Mesendoderm (in vitro differentiated cells): ENCODE measurements at regions not wholly inside any gene's neighbourhood (a gene's known extent, or its start where the extent isn't known, plus 50 kb on each side); places are given as distances from the start of the nearest gene placed in this dataset.

ENCODE experiments used
- DNase-seq: peaks from one replicate; pipeline ENCODE4 v3.0.0; 2013
- H2AK5ac ChIP-seq: 2 replicates; pipeline ENCODE4 v1.6.1; 2013; ENCODE audit warnings: low read length, inconsistent platforms
- H2BK120ac ChIP-seq: 2 replicates; pipeline ENCODE4 v1.6.1; 2013; ENCODE audit warnings: low read depth, mild to moderate bottlenecking, low read length, moderate library complexity, mixed read lengths
- H2BK15ac ChIP-seq: replicated peaks from 2 replicates; pipeline ENCODE4 v1.6.1; 2013; ENCODE audit warnings: low read depth, mild to moderate bottlenecking, moderate library complexity
- H2BK5ac ChIP-seq: 2 replicates; pipeline ENCODE4 v1.6.1; 2013; ENCODE audit warnings: low read length, inconsistent platforms
- H3K18ac ChIP-seq: 2 replicates; pipeline ENCODE4 v1.6.1; 2013; ENCODE audit warnings: mild to moderate bottlenecking, low read length, mixed read lengths
- H3K23ac ChIP-seq: one replicate; pipeline ENCODE4 v1.6.1; 2013; ENCODE audit warnings: low read length
- H3K27ac ChIP-seq: 2 replicates; pipeline ENCODE4 v1.5.1; 2013; ENCODE audit warnings: low read depth, mild to moderate bottlenecking, inconsistent platforms, low read length, moderate library complexity
- H3K27me3 ChIP-seq: 2 replicates; pipeline ENCODE4 v1.6.1; 2013; ENCODE audit warnings: low read length, control low read depth, mild to moderate bottlenecking, inconsistent platforms; ENCODE audit not compliant: insufficient read depth, poor library complexity
- H3K36me3 ChIP-seq: 2 replicates; pipeline ENCODE4 v1.6.1; 2013; ENCODE audit warnings: low read length, inconsistent platforms; ENCODE audit not compliant: control insufficient read depth, insufficient read depth
- H3K4ac ChIP-seq: one replicate; pipeline ENCODE4 v1.6.1; 2013; ENCODE audit warnings: low read depth, mild to moderate bottlenecking, low read length, moderate library complexity
- H3K4me1 ChIP-seq: 2 replicates; pipeline ENCODE4 v1.6.1; 2013; ENCODE audit warnings: low read depth, low read length, inconsistent platforms; ENCODE audit not compliant: control insufficient read depth
- H3K4me2 ChIP-seq: 2 replicates; pipeline ENCODE4 v1.6.1; 2013; ENCODE audit warnings: low read length
- H3K4me3 ChIP-seq: 2 replicates; pipeline ENCODE4 v1.5.1; 2013; ENCODE audit warnings: mild to moderate bottlenecking, low read length
- H3K56ac ChIP-seq: one replicate; pipeline ENCODE4 v1.6.1; 2013; ENCODE audit warnings: low read length
- H3K79me1 ChIP-seq: 2 replicates; pipeline ENCODE4 v1.6.1; 2013; ENCODE audit warnings: low read length, inconsistent platforms
- H3K79me2 ChIP-seq: 2 replicates; pipeline ENCODE4 v1.6.1; 2013; ENCODE audit warnings: mild to moderate bottlenecking, low read length; ENCODE audit not compliant: control insufficient read depth, insufficient read depth
- H3K9ac ChIP-seq: 2 replicates; pipeline ENCODE4 v1.6.1; 2013; ENCODE audit warnings: low read length, inconsistent platforms
- H4K5ac ChIP-seq: one replicate; pipeline ENCODE4 v1.6.1; 2013; ENCODE audit warnings: low read length
- H4K8ac ChIP-seq: one replicate; pipeline ENCODE4 v1.6.1; 2013; ENCODE audit warnings: low read depth, mild to moderate bottlenecking, control low read depth, low read length, moderate library complexity
- WGBS: extraction: QIAGEN DNeasy Blood & Tissue Kit; methylation state at CpG from one replicate; pipeline ENCODE4 v1.1.7; 2013; ENCODE audit warnings: low lambda C conversion rate, missing lambda C conversion rate; ENCODE audit not compliant: insufficient coverage; ENCODE audit errors: extremely low coverage; 5-methylcytosine and 5-hydroxymethylcytosine counted together

DNA sequence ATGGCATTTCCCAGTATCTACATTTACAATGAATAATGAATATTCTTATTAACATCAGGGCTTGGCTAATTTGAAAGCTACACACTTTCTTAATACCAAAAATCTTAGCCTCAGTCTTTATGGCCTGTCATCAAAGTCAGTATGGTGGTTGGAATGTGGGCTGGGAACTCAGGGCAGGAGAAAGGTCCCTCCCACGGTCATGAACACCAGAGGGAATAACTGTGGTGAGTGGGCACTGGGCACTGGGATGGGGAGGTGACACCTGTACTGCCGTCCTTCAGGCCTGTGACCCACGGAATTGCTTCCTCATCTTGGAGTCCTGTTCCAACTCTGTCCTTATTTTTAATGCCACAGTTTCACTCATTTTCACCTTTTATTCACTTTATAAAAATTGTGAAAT is 276.9 kb upstream of the PLPP4 start:
- Histone ChIP-seq H3K4me2 (no peak overlapping the region), H2BK120ac (no peak overlapping the region), H3K4me1 (no peaks in the 10 kb centered on the region), H3K23ac (no peak overlapping the region), H3K79me2 (no peaks in the 10 kb centered on the region), H3K18ac (no peak overlapping the region), H4K5ac (no peak overlapping the region), H2BK15ac (no peak overlapping the region), H3K4me3 (no peak overlapping the region), H4K8ac (no peak overlapping the region), H3K36me3 (no peaks in the 10 kb centered on the region), H3K9ac (no peak overlapping the region), H3K27ac (no peak overlapping the region), H2AK5ac (no peak overlapping the region), H3K27me3 (no peaks in the 10 kb centered on the region), H2BK5ac (no peak overlapping the region), H3K4ac (no peak overlapping the region), H3K79me1 (no peaks in the 10 kb centered on the region), H3K56ac (no peak overlapping the region)
- no peak for DNase-seq
- no CpG with 5 or more reads among the region's 3 CpGs for WGBS

GRCh38 chr10:120181154-120181553 is 275.9 kb upstream of the PLPP4 start:
- Histone ChIP-seq H3K4me2 (no peak overlapping the region), H3K9ac (no peak overlapping the region), H3K79me1 (no peaks in the 10 kb centered on the region), H3K4me3 (no peak overlapping the region), H3K4me1 (no peaks in the 10 kb centered on the region), H3K36me3 (no peaks in the 10 kb centered on the region), H4K5ac (no peak overlapping the region), H3K56ac (no peak overlapping the region), H3K4ac (no peak overlapping the region), H3K27me3 (no peaks in the 10 kb centered on the region), H2BK120ac (no peak overlapping the region), H3K23ac (no peak overlapping the region), H3K18ac (no peak overlapping the region), H4K8ac (no peak overlapping the region), H2AK5ac (no peak overlapping the region), H3K79me2 (no peaks in the 10 kb centered on the region), H2BK15ac (no peak overlapping the region), H2BK5ac (no peak overlapping the region), H3K27ac (no peak overlapping the region)
- WGBS: no CpG with 5 or more reads among the region's 8 CpGs
- peak; percentile 24 for DNase-seq

GRCh38 chr10:120182431-120182830 is 274.6 kb upstream of the PLPP4 start:
- no peak overlapping the region for H2BK5ac ChIP-seq
- H3K23ac ChIP-seq: no peak overlapping the region
- H2AK5ac ChIP-seq: no peak overlapping the region
- no peak overlapping the region for H3K18ac ChIP-seq
- no peak overlapping the region for H3K27ac ChIP-seq
- H3K4me3 ChIP-seq: no peak overlapping the region
- no peaks in the 10 kb centered on the region for H3K79me2 ChIP-seq
- no peak overlapping the region for H4K8ac ChIP-seq
- H3K79me1 ChIP-seq: no peaks in the 10 kb centered on the region
- no CpG with 5 or more reads among the region's 1 CpG for WGBS
- H3K27me3 ChIP-seq: no peaks in the 10 kb centered on the region
- no peak overlapping the region for H4K5ac ChIP-seq
- no peak overlapping the region for H3K4ac ChIP-seq
- H3K36me3 ChIP-seq: no peaks in the 10 kb centered on the region
- no peak for DNase-seq
- no peak overlapping the region for H2BK15ac ChIP-seq
- H3K4me2 ChIP-seq: no peak overlapping the region
- H2BK120ac ChIP-seq: no peak overlapping the region
- no peaks in the 10 kb centered on the region for H3K4me1 ChIP-seq
- H3K9ac ChIP-seq: no peak overlapping the region
- H3K56ac ChIP-seq: no peak overlapping the region

GRCh38 chr10:120183546-120183945 is 273.5 kb upstream of the PLPP4 start:
- Histone ChIP-seq H2AK5ac (no peak overlapping the region), H2BK5ac (no peak overlapping the region), H3K79me1 (no peaks in the 10 kb centered on the region), H3K36me3 (no peaks in the 10 kb centered on the region), H3K4me1 (no peaks in the 10 kb centered on the region), H4K8ac (no peak overlapping the region), H3K4me3 (no peak overlapping the region), H3K18ac (no peak overlapping the region), H3K79me2 (no peaks in the 10 kb centered on the region), H3K56ac (no peak overlapping the region), H3K27ac (no peak overlapping the region), H2BK15ac (no peak overlapping the region), H2BK120ac (no peak overlapping the region), H3K4ac (no peak overlapping the region), H3K9ac (no peak overlapping the region), H3K4me2 (no peak overlapping the region), H4K5ac (no peak overlapping the region), H3K27me3 (no peaks in the 10 kb centered on the region), H3K23ac (no peak overlapping the region)
- DNase-seq: no peak
- WGBS: no CpG with 5 or more reads among the region's 3 CpGs

- H2BK5ac ChIP-seq: no peak overlapping the region
- no peaks in the 10 kb centered on the region for H3K79me2 ChIP-seq
- DNase-seq: peak; percentile 24
- H3K4me3 ChIP-seq: no peak overlapping the region
- no peaks in the 10 kb centered on the region for H3K4me1 ChIP-seq
- no peak overlapping the region for H3K4me2 ChIP-seq
- H2BK15ac ChIP-seq: no peak overlapping the region
- H2AK5ac ChIP-seq: no peak overlapping the region
- no peak overlapping the region for H4K5ac ChIP-seq
- no peaks in the 10 kb centered on the region for H3K79me1 ChIP-seq
- no peaks in the 10 kb centered on the region for H3K36me3 ChIP-seq
- H3K18ac ChIP-seq: no peak overlapping the region
- H2BK120ac ChIP-seq: no peak overlapping the region
- no peaks in the 10 kb centered on the region for H3K27me3 ChIP-seq
- H4K8ac ChIP-seq: no peak overlapping the region
- H3K27ac ChIP-seq: no peak overlapping the region
- H3K23ac ChIP-seq: no peak overlapping the region
- no peak overlapping the region for H3K4ac ChIP-seq
- H3K9ac ChIP-seq: no peak overlapping the region
- no CpG with 5 or more reads among the region's 7 CpGs for WGBS
- H3K56ac ChIP-seq: no peak overlapping the region
Observed at GRCh38 chr10:120184547-120185337, 272.3 kb upstream of the PLPP4 start.

- H3K9ac ChIP-seq: no peak overlapping the region
Observed at GRCh38 chr10:120186506-120186905, 270.5 kb upstream of the PLPP4 start.

More at GRCh38 chr10:120186506-120186905, 270.5 kb upstream of the PLPP4 start:
- Histone ChIP-seq H3K4me2 (no peak overlapping the region), H3K27me3 (no peaks in the 10 kb centered on the region), H3K23ac (no peak overlapping the region), H3K79me2 (no peaks in the 10 kb centered on the region), H3K36me3 (no peaks in the 10 kb centered on the region), H2BK15ac (no peak overlapping the region), H2AK5ac (no peak overlapping the region), H3K4me3 (no peak overlapping the region), H3K56ac (no peak overlapping the region), H2BK5ac (no peak overlapping the region), H2BK120ac (no peak overlapping the region), H3K4me1 (no peaks in the 10 kb centered on the region), H3K4ac (no peak overlapping the region), H3K27ac (no peak overlapping the region), H4K8ac (no peak overlapping the region), H3K79me1 (no peaks in the 10 kb centered on the region), H3K18ac (no peak overlapping the region), H4K5ac (no peak overlapping the region)
- no CpG with 5 or more reads among the region's 1 CpG for whole genome bisulfite sequencing
- no peak for DNase-seq
